NCI-H146 treated with DMSO at 0.1 percent for 48 hours (cell line): ENCODE measurements at regions not wholly inside any gene's neighbourhood (a gene's known extent, or its start where the extent isn't known, plus 50 kb on each side); places are given as distances from the start of the nearest gene placed in this dataset.

ENCODE experiments used
- DNase-seq: peaks from one replicate; lab custom pipeline; 2025; ENCODE audit not compliant: unreplicated experiment; lab: John Stamatoyannopoulos, UW

DNA sequence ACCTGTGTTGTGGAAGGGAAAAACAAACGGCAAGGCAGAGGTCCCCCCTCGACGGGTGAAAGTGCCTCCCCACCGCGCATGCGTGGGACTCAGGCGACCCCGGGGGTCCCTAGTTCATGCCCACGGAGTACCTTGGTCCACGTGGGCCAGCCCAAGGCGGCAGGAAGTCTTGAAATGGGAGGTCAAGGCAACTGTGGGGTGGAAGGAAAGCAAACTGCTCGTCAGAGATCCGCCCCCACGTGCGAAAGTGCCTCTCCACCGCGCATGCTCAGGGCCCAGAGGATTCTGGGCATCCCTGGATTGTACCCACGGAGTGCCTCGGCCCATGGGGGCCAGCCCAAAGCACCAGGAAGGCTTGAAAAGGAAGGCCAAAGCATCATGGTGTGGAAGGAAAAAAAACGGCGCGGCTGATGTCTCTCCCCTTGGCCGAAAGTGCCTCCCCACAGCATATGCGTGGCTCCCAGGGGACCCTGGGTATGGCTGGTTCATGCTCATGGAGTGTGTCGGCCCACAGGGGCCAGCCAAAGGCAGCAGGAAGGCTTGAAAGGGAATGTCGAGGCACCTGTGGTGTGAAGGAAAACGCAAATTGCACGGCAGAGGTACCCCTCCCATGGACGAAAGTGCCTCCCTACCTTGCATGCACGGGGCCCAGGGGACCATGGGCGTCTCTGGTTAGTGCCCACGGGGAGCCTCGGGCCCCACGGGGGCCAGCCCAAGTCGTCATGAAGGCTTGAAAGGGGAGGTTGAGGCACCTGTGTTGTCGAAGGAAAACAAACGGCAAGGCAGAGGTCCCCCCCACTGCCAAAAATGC is 369.7 kb downstream of the ALG10 start:
- no peak for DNase-seq

DNA sequence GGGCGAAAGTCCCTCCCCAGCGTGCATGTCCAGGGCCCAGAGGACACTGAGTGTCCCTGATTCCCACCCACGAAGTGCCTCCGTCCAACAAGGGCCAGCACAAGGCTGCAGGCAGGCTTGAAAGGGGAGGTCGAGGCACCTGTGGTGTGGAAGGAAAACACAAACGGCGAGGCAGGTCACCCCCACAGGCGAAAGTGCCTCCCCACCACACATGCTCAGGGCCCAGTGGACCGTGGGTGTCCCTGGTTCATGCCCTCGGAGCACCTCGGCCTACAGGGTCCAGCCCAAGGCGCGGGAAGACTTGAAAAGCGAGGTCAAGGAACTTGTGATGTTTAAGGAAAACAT is 370.4 kb downstream of the ALG10 start:
- DNase-seq = no peak

DNA sequence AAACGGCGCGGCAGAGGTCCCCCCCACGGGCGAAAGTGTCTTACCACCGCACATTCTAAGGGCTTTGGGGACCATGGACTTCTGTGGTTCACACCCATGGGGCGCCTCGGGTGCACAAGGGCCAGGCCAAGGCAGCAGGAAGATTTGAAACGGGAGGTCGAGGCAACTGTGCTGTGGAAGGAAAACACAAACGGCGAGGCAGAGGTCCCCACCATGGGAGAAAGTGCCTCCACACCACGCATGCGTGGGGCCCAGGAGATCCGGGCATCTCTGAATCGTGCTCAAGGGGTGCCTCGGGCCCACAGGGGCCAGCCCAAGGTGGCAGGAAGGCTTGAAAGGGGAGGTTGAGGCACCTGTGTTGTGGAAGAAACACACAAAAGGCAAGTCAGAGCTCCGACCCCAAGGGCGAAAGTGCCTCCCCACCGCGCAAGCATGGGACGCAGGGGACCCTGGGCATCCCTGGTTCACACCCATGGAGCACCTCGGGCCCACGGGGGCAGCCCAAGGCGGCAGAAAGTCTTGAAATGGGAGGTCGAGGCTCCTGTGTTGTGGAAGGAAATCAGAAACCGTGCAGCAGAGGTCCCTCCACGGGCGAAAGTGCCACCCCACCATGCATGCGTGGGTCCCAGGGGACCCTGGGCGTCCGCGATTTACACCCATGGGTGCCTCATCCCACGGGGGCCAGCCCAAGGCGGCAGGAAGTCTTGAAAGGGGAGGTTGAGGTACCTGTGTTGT is 371.0 kb downstream of the ALG10 start:
- DNase-seq = no peak

DNA sequence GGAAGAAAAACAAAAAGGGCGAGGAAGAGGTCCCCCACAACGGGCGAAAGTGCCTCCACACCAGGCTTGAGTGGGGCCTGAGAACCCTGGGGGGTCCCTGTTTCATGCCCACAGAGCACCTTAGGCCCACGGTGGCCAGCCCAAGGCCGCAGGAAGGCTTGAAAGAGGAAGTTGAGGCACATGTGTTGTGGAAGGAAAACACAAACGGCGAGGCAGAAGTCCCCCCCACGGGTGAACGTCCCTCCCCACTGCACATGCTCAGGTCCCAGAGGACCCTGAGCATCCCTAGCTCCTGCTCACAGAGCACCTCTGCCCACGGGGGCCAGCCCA is 371.5 kb downstream of the ALG10 start:
- no peak for DNase-seq

DNA sequence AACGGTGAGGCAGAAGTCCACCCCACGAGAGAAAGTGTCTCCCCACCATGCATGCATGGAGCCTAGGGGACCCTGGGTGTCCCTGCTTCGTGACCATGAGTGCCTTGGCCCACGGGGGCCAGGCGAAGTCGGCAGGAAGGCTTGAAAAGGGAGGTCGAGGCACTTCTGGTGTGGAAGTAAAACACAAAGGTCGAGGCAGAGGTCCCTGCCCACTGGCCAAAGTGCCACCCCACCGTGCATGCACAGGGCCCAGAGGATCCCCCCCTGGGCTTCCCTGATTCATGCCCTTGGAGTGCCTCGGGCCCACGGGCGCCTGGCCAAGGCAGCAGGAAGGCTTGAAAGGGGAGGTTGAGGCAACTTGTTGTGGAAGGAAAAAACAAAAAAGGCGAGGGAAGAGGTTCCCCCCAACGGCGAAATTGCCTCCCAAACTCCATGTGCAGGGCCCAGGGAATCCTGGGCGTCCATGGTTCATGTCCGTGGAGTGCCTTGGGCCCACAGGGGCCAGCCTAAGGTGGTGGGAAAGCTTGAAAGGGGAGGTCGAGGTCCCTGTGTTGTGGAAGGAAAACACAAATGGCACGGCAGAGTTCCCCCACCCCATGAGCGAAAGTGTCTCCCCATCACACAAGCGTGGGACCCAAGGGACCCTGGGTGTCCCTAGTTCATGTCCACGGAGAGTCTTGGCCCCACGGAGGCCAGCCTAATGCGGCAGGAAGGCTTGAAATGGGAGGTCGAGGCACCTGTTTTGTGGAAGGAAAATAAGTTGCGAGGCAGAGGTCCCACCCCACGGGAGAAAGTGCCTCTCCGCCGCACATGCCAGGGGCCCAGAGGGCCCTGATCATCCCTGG is 372.1 kb downstream of the ALG10 start:
- DNase-seq = no peak

DNA sequence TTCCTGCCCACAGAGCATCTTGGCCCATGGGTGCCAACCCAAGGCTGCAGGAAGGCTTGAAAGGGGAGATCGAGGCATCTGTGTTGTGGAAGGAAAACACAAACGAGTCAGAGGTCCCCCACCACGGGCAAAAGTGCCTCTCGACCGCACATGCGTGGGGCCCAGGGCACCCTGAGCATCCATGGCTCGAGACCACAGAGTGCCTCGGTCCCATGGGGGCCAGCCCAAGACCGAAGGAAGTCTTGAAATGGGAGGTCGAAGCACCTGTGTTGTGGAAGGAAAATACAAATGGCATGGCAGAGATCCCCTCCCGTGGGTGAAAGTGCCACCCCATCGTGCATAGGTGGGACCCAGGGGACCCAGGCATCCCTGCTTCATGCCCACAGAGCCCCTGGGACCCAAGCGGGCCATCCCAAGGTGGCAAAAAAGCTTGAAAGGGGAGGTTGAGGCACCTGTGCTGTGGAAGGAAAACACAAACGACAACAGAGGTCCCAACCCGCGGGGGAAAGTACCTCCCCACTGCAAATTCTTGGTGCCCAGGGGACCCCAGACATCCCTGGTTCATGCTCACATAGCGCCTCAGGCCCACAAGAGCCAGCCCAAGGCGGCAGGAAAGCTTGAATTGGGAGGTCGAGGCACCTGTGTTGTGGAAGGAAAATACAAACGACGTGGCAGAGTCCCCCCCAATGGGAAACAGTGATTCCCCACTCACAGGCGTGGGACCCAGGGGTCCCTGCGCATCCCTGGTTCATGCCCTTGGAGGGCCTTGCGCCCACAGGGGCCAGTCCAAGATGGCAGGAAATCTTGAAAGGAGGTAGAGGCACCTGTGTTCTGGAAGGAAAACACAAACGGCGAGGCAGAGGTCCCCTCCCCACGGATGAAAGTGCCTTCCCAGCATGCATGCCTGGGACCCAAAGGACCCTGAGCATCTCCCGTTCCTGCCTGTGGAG is 373.0 kb downstream of the ALG10 start:
- no peak for DNase-seq

DNA sequence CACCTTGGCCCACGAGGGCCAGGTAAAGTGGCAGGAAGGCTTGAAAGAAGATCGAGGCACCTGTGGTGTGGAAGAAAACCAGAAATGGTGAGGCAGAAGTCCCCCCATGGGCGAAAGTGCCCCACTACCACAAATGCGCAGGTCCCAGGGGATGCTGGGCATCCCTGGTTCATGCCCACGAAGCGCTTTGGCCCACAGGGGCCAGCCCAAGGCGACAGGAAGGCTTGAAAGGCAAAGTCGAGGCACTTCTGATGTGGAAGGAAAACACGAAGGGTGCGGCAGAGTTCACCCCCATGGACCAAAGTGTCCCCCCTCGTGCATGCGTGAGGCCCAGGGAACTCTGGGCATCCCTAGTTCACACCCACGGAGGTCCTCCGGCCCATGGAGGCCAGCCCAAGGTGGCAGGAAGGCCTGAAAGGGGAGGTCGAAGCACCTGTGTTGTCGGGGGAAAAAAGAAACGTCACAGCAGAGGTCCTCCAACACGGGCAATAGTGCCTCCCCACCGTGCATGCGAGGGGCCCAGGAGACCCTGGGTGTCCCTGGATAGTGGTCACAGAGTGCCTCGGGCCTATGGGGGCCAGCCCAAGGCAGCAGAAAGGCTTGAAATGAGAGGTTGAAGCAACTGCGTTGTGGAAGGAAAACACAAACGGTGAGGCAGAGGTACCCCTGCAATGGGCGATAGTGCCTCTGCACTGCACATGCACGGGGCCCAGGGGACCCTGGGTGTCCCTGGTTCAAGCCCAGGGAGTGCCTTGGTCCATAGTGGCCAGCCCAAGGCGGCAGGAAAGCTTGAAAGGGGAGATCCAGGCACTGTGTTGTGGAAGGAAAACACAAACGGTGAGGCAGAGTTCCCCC is 373.9 kb downstream of the ALG10 start:
- no peak for DNase-seq

DNA sequence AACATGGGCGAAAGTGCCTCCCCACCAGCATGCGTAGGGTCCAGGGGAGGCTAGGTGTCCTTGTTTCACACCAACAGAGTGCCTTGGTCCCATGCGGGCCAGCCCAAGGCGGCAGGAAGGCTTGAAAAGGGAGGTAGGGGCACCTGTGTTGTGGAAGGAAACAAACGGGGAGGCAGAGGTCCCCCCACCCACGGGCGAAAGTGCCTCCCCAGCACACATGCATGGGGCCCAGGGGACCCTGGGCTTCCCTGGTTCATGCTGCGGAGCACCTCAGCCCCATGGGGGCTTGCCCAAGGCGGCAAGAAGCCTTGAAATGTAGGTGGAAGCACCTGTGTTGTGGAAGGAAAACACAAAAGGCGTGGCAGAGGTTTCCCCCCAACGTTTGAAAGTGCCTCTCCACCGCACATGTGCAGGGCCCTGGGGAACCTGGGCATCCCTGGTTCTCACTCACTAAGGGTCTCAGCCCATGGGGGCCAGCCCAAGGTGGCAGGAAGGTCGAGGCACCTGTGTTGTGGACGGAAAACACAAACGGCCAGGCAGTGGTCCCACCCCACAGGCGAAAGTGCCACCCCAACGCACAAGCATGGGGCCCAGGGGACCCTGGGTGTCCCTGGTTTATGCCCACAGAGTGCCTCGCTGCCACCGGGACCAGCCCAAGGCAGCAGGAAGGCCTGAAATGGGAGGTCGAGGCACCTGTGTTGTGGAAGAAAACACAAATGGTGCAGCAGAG is 374.7 kb downstream of the ALG10 start:
- no peak for DNase-seq

DNA sequence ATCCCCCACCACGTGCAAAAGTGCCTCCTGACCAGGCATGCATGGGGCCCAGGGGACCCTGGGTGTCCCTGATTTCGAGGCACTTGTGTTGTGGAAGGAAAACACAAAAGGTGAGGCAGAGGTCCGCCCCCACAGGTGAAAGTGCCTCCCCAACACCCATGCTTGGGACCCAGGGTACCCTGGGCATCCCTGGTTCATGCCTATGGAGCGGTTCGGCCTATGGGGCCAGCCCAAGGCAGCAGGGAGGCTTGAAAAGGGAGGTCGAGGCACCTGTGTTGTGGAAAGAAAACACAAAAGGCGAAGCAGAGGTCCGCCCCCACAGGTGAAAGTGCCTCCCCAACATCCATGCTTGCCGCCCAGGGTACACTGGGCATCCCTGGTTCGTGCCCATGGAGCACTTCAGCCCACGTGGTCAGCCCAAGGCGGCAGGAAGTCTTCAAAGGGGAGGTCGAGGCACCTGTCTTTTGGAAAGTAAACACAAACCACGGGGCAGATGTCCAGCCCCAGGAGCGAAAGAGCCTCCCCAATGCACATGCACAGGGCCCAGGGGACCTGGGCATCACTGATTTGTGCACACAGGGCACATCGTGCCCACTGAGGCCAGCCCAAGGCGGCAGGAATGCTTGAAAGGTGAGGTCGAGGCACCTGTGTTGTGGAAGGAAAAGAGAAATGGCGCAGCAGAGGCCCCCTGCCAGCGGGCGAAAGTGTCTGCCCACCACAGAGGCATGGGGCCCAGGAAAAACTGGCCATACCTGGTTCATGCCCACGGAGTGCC is 375.5 kb downstream of the ALG10 start:
- no peak for DNase-seq

DNA sequence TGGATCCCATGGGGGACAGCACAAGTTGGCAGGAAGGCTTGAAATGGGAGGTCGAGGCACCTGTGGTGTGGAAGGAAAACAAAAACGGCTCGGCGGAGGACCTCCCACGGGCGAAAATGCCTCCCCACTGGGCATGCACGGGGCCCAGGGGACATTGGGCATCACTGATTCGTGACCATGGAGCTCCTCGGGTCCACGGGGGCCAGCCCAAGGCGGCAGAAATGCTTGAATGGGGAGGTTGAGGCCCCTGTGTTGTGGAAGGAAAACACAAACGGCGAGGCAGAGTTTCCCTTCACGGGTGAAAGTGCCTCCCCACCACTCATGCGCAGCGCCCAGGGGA is 376.0 kb downstream of the ALG10 start:
- DNase-seq = no peak

DNA sequence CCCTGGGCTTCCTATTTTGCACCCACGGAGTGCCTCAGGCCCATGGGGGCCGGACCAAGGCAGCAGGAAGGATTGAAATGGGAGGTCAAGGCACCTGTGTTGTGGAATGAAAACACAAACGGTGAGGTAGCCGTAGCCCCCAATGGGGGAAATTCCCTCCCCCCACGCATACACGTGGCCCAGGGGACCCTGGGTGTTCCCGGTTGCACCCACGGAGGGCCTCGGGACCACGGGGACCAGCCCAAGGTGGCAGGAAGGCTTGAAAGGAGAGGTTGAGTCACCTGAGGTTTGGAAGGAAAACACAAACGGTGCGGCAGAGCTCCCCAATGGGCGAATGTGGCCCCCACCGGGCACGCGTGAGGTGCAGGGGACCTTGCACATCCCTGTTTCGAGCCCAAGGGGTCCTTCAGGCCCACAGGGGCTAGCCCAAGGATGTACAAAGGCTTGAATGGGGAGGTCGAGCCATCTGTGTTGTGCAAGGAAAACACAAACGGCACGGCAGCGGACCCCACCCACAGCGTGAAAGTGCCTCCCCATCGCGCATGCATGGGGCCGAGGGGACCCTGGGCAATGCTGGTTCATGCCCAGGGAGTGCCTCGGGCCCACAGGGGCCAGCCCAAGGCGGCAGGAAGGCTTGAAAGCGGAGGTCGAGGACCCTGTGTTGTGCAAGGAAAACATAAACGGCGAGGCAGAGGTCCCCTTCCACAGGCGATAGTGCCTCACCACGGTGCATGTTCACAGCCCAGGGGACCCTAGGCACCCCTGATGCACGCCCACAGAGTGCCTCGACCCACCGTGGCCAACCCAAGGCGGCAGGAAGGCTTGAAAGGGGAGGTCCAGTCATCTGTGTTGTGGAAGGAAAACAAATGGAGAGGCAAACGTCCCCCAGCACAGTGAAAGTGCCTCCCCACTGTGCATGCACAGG is 376.7 kb downstream of the ALG10 start:
- no peak for DNase-seq

DNA sequence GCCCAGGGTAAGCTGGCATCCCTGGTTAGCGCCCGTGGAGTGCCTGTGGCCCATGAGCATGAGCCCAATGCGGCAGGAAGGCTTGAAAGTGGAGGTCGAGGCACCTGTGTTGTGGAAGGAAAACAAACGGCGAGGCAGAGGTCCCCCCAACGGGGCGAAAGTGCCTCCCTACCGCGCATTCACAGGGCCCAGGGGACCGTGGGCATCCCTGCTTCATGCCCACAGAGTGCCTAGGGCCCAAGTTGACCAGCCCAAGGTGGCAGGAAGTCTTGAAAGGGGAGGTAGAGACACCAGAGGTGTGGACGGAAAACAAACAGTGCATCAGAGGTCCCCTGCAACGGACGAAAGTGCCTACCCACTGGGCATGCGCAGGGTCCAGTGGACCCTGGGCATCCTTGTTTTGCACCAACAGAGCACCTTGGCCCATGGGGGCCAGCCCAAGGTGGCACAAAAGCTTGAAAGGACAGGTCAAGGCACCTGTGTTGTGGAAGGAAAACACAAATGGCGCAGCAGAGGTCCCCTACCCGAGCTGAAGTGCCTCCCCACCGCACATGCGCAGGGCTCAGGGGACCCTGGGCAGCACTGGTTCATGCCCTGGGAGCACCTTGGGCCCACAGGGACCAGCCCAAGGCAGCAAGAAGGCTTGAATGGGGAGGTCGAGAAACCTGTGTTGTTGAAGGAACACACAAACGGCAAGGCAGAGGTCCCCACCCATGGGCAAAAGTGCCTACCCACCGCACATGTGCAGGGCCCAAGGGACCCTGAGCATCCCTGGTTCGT is 377.5 kb downstream of the ALG10 start:
- no peak for DNase-seq

DNA sequence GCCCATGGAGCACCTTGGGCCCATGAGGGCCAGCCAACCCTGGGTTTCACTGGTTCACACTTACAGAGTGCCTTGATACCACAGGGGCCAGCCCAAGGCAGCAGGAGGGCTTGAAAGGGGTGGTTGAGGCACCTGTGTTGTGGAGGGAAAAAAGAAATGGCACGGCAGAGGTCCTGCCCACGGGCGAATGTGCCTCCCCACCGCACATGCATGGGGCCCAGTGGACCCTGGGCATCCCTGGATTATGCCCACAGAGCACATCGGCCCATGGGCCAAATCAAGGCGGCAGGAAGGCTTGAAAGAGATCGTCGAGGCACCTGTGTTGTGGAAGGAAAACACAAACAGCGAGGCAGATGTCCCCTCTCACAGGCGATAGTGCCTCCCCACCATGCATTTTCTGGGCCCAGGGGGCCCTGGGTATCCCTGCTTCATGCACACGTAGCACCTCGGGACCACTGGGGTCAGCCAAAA is 378.1 kb downstream of the ALG10 start:
- DNase-seq = no peak

DNA sequence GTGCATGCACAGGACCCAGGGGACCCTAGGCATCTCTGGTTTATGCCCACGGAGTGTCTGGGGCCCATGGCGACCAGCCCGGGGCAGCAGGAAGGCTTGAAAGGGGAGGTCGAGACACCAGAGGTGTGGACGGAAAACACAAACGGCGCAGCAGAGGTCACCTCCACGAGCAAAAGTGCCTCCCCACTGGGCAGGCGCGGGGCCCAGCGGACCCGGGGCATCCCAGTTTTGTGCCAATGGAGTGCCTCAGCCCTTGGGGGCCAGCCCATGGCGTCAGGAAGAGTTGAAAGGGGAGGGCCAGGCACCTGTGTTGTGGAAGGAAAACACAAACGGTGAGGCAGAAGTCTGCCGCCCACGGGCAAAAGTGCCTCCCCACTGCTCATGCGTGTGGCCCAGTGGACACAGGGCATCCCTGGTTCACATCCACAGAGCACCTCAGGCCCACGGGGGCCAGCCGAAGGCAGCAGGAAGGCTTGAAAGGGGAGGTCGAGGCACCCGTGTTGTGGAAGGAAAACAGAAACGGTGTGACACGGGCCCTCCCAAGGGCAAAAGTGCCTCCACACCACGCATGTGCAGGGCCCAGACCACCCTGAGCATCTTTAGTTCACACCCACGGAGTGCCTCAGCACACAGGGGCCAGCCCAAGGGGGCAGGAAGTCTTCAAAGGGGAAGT is 378.8 kb downstream of the ALG10 start:
- no peak for DNase-seq

DNA sequence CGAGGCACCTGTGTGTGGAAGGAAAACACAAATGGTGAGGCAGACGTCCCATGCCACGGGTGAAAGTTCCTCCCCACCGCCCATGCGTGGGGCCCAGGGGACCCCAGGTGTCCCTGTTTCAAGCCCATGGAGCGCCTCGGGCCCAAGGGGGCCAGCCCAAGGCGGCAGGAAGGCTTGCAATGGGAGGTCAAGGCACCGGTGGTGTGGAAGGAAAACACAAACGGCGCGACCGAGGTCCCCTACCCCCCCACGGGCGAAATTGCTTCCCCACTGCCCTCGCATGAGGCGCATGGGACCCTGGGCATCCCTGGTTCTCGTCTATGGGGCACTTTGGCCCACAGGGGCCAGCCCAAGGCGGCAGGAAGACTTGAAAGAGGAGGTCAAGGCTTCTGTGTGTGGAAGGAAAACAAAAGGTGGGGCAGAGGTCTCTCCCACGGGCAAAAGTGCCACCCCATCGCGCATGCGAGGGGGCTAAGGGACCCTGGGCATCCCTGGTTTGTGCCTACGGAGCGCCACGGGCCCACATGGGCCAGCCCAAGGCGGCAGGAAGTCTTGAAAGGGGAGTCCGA is 379.4 kb downstream of the ALG10 start:
- DNase-seq = no peak
